Activated CD4-positive, alpha-beta T cell treated with anti-CD3 and anti-CD28 coated beads, Interleukin-2, amount 10 ng/mL, durations not matched to agents 24 days and 14 days (primary cell): ENCODE measurements at regions not wholly inside any gene's neighbourhood (a gene's known extent, or its start where the extent isn't known, plus 50 kb on each side); places are given as distances from the start of the nearest gene placed in this dataset.

ENCODE experiments used
- DNase-seq: peaks from one replicate; pipeline ENCODE4 v3.0.0; 2022
- H3K27ac Mint-ChIP-seq: one replicate; pipeline ENCODE4 v1.8.0; 2022; ENCODE audit warnings: mild to moderate bottlenecking, mixed read lengths
- H3K27me3 Mint-ChIP-seq: one replicate; pipeline ENCODE4 v1.8.0; 2022; ENCODE audit warnings: mixed read lengths
- H3K36me3 Mint-ChIP-seq: one replicate; pipeline ENCODE4 v1.8.0; 2022; ENCODE audit warnings: low read depth, mild to moderate bottlenecking, mixed read lengths
- H3K4me1 Mint-ChIP-seq: one replicate; pipeline ENCODE4 v1.8.0; 2021; ENCODE audit warnings: mixed read lengths
- H3K4me3 Mint-ChIP-seq: one replicate; pipeline ENCODE4 v1.8.0; 2022; ENCODE audit warnings: mild to moderate bottlenecking, moderate library complexity, mixed read lengths
- H3K9me3 Mint-ChIP-seq: one replicate; pipeline ENCODE4 v1.8.0; 2021; ENCODE audit warnings: mixed read lengths
- intact Hi-C: fragments of 100-400 bp; cut with micrococcal nuclease; formaldehyde crosslinking; loops from one replicate; pipeline ENCODE4 v1.15.1; 2023

- Mint-ChIP-seq H3K4me1 (no peaks in the 10 kb centered on the region), H3K4me3 (no peak overlapping the region), H3K36me3 (no peaks in the 10 kb centered on the region), H3K9me3 (no peaks in the 10 kb centered on the region), H3K27me3 (peaks cover 14% of the 10 kb centered on the region), H3K27ac (no peak overlapping the region)
- no peak for DNase-seq
- intact Hi-C loops, result no loop called here
Observed at GRCh38 chr13:26920614-26921355, 160.2 kb upstream of the GPR12 start.

- Mint-ChIP-seq H3K4me3 (no peak overlapping the region), H3K27ac (no peak overlapping the region), H3K4me1 (peaks cover 4% of the 10 kb centered on the region), H3K27me3 (peaks cover 9% of the 10 kb centered on the region), H3K36me3 (no peaks in the 10 kb centered on the region), H3K9me3 (no peaks in the 10 kb centered on the region)
- no peak for DNase-seq
- intact Hi-C loops, result no loop called here
Observed at GRCh38 chr13:26919732-26920131, 159.1 kb upstream of the GPR12 start.

- Mint-ChIP-seq H3K27me3 (peaks cover 10% of the 10 kb centered on the region), H3K9me3 (no peaks in the 10 kb centered on the region), H3K4me3 (no peak overlapping the region), H3K27ac (no peak overlapping the region), H3K36me3 (no peaks in the 10 kb centered on the region), H3K4me1 (peaks cover 6% of the 10 kb centered on the region)
- intact Hi-C loops, result no loop called here
- DNase-seq, result no peak
Observed at GRCh38 chr13:26919311-26919710, 158.7 kb upstream of the GPR12 start.

- Mint-ChIP-seq H3K9me3 (no peaks in the 10 kb centered on the region), H3K27ac (no peak overlapping the region), H3K4me1 (peaks cover 6% of the 10 kb centered on the region), H3K27me3 (peaks cover 3% of the 10 kb centered on the region), H3K4me3 (no peak overlapping the region), H3K36me3 (no peaks in the 10 kb centered on the region)
- intact Hi-C loops, result no loop called here
- no peak for DNase-seq
Observed at GRCh38 chr13:26914624-26915023, 154.0 kb upstream of the GPR12 start.

DNA sequence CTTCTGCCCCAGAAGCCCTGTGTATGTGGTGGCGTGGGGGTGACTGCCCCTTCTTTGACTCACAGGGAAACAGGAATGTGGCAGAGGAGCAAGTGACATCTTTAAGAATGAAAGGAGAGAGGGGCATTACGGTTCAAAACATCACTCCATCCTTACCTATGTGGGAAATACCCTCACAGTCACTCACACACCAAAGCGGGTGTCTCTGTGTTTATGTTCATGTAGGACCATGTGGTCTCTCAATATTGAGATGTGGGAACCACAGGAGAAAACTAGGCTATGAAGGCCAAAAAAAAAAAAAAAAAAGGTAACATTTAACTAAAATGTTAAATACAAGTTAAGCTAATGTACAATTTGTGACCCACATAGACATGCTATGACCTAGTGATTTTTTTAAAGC is 153.6 kb upstream of the GPR12 start:
- peaks cover 3% of the 10 kb centered on the region for H3K27me3 Mint-ChIP-seq
- DNase-seq, result no peak
- H3K9me3 Mint-ChIP-seq, result no peaks in the 10 kb centered on the region
- peaks cover 6% of the 10 kb centered on the region for H3K4me1 Mint-ChIP-seq
- H3K27ac Mint-ChIP-seq, result no peak overlapping the region
- intact Hi-C loops, result no loop called here
- no peak overlapping the region for H3K4me3 Mint-ChIP-seq
- no peaks in the 10 kb centered on the region for H3K36me3 Mint-ChIP-seq

DNA sequence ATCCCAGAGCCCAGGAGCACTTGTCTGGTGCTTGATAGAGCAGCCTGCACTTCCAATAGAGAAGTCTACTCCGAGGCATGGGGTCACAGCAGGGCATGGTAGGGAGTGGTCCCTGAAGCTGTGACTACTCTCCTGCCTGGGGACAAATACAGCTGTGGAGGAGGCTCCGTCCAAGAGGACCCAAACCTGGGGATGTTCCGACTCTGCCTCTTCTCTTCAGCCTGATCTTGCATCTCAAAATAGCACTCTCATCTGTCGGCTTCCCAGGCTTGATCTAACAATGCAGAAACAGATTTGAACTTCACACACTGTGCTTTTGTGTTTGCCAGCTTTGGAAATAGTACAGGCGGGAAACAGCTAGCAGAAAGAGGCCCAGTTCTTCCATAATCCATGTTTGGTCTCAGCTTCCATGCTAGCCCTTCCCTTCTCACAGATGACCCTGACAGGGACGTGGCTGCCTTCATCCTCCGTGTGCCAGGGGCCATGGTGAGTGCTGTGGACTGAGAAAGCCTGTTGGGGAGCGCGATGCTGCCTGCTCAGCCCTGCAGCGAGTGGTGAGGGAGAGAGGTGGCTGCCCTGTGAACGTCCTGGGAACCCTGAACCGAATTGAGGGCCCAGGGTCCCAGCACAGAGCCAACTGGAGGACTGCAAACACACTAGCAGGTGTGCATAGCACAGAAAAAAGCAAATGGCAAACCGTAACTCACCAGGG is 150.3 kb upstream of the GPR12 start:
- no peaks in the 10 kb centered on the region for H3K9me3 Mint-ChIP-seq
- H3K36me3 Mint-ChIP-seq, result no peaks in the 10 kb centered on the region
- H3K4me1 Mint-ChIP-seq, result peaks cover 6% of the 10 kb centered on the region
- H3K4me3 Mint-ChIP-seq, result no peak overlapping the region
- H3K27ac Mint-ChIP-seq, result no peak overlapping the region
- DNase-seq, result no peak
- H3K27me3 Mint-ChIP-seq, result peaks cover 4% of the 10 kb centered on the region
- intact Hi-C loops, result no loop called here

DNA sequence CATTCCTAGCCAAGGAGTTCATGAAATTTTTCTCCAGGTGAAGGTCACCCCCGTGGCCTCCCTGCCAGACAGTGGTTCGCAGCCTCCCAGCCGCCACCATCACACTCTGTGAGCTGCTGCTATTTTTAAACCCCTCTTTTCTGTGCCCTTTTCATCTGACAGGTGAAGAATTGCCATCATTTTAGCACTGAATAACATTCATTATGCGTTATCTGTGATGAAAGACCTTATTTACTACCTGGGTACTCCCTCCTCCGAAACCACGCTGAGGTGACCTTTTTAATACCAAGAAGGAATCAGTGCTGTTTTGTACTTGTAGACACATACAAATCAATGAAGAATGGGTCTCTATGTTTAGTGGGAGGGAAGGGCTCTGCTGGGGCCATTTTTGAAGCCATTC is 148.9 kb upstream of the GPR12 start:
- H3K27me3 Mint-ChIP-seq, result peaks cover 2% of the 10 kb centered on the region
- no peak for DNase-seq
- no peaks in the 10 kb centered on the region for H3K36me3 Mint-ChIP-seq
- no peaks in the 10 kb centered on the region for H3K9me3 Mint-ChIP-seq
- H3K27ac Mint-ChIP-seq, result no peak overlapping the region
- H3K4me1 Mint-ChIP-seq, result peaks cover under 1% of the 10 kb centered on the region
- intact Hi-C loops, result no loop called here
- H3K4me3 Mint-ChIP-seq, result no peak overlapping the region

DNA sequence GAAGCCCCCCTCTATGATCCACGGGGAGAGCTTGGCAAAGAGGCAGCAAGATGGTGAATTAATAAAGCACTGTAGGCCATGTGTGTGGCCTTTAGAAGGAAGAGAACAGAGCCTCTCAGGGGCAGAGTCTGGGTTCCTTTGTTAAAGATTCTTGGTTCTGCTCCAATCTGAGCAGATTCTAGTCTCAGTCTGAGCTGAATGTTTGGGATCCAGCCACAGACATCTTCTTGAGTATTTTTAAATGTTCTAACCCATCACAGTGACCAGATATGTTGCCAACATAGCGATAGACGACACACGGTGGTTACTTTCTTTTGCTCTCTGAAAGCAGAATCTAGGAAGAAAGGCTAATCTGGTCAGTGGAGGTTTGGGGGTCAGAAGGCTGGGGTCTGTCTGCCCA is 147.5 kb upstream of the GPR12 start:
- H3K9me3 Mint-ChIP-seq, result no peaks in the 10 kb centered on the region
- no peaks in the 10 kb centered on the region for H3K36me3 Mint-ChIP-seq
- H3K4me1 Mint-ChIP-seq, result no peaks in the 10 kb centered on the region
- no peak overlapping the region for H3K4me3 Mint-ChIP-seq
- intact Hi-C loops, result no loop called here
- H3K27me3 Mint-ChIP-seq, result peaks cover 2% of the 10 kb centered on the region
- DNase-seq, result no peak
- no peak overlapping the region for H3K27ac Mint-ChIP-seq

DNA sequence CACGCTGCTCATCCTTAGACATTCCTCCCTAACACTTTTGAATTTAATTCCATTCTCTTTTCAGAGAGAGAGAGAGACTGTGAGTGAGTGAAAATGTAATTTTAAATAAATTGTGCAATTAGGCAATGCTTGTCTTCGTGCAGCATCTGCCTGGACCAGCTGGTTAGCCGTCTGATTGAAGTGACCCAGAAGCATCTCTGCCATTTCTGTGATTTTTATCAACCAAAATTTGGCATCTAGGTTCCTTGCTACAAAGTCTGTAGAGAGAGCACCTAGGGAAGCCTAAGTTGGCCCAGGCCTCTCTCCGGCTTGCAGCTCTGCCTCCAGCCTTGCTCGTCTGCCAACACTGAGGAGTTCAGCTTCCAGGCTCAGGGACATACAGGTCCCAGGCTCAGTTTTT is 138.6 kb upstream of the GPR12 start:
- H3K27me3 Mint-ChIP-seq, result no peaks in the 10 kb centered on the region
- intact Hi-C loops, result no loop called here
- H3K4me1 Mint-ChIP-seq, result no peaks in the 10 kb centered on the region

DNA sequence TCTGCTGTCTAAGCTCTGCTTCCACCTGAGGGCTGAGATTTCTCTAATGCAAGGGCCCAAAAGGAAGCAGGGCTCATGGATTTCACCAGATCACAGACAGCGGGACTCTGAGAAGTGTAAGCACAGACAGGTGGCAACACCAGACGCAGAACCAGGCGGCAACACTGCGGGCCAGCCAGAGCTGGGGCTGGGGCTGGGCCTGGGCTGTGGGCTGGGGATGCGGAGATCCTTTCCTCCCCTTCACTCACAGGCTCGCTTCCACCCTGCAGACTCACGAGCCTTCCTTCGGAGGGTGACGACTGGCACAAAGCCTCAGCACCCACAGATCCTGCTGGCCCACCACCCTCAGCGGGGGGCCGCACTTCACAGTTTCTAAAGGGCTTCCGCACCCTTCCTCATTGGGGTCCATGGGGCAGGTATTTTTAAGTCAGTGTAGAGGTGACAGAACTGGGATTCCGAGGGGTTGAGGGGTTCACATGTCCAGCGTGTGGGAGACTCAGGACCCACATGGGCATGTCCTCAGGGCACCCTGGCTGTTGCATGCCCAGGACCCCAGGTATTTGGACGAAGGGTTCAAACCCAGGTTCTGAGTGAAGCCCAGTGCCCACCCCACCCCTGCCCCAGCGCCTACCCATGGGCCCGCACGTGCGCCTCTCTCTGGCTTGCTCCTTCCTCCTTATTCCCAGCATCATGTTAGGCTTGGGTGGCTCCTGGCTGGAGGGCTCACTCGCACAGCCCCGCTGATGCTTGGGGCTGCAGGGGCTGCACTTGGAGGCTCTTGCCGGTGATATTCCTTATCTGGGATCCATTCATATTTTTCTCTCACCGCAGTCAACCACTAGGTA is 137.3 kb upstream of the GPR12 start:
- intact Hi-C loops, result no loop called here
- no peaks in the 10 kb centered on the region for H3K36me3 Mint-ChIP-seq
- no peaks in the 10 kb centered on the region for H3K4me1 Mint-ChIP-seq
- no peak overlapping the region for H3K4me3 Mint-ChIP-seq
- H3K9me3 Mint-ChIP-seq, result no peaks in the 10 kb centered on the region
- H3K27ac Mint-ChIP-seq, result no peak overlapping the region
- DNase-seq, result no peak
- peaks cover 4% of the 10 kb centered on the region for H3K27me3 Mint-ChIP-seq

More for the DNA sequence above, 138.6 kb upstream of the GPR12 start:
- DNase-seq, result no peak
- no peaks in the 10 kb centered on the region for H3K36me3 Mint-ChIP-seq
- no peaks in the 10 kb centered on the region for H3K9me3 Mint-ChIP-seq
- H3K4me3 Mint-ChIP-seq, result no peak overlapping the region
- H3K27ac Mint-ChIP-seq, result no peak overlapping the region

- no peaks in the 10 kb centered on the region for H3K36me3 Mint-ChIP-seq
- H3K4me3 Mint-ChIP-seq, result no peak overlapping the region
- H3K4me1 Mint-ChIP-seq, result no peaks in the 10 kb centered on the region
- DNase-seq, result no peak
- H3K9me3 Mint-ChIP-seq, result no peaks in the 10 kb centered on the region
- intact Hi-C loops, result no loop called here
- H3K27ac Mint-ChIP-seq, result no peak overlapping the region
- peaks cover 4% of the 10 kb centered on the region for H3K27me3 Mint-ChIP-seq
Observed at GRCh38 chr13:26896986-26897668, 136.5 kb upstream of the GPR12 start.

DNA sequence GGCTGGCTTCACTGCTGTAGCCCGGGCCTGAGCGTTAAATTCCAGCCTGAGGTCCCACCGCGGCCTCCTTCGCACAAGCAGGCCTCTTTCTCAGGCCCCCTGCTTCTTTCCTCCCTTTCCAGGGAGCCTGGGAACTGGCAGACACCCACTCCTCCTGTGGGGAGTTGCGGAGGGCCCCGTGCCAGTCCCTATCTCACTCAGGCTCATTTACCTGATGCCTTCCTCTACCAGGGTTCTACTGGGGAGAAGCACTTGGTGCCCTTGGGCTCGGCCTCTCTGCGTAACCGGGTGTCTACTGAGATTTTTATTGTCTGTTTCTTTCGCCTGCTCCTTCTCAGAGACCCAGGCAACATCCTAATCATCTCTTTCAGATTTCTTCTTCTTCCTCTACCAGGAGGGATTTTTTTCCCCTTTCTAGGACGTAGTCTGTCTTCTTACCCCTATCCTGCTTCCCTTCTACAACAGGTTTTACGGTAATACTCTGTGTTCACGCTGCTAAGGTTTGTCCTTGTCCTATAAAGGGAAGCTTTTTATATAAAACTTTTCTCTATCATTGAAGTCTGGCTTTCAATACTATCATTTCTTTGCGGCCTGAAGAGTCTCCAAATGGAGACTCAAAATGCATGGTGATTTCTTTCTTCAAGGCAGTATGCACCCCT is 135.4 kb upstream of the GPR12 start:
- Mint-ChIP-seq H3K9me3 (no peaks in the 10 kb centered on the region), H3K27me3 (peaks cover 4% of the 10 kb centered on the region), H3K27ac (no peak overlapping the region), H3K4me1 (no peaks in the 10 kb centered on the region), H3K4me3 (no peak overlapping the region), H3K36me3 (no peaks in the 10 kb centered on the region)
- no peak for DNase-seq
- intact Hi-C loops, result no loop called here

DNA sequence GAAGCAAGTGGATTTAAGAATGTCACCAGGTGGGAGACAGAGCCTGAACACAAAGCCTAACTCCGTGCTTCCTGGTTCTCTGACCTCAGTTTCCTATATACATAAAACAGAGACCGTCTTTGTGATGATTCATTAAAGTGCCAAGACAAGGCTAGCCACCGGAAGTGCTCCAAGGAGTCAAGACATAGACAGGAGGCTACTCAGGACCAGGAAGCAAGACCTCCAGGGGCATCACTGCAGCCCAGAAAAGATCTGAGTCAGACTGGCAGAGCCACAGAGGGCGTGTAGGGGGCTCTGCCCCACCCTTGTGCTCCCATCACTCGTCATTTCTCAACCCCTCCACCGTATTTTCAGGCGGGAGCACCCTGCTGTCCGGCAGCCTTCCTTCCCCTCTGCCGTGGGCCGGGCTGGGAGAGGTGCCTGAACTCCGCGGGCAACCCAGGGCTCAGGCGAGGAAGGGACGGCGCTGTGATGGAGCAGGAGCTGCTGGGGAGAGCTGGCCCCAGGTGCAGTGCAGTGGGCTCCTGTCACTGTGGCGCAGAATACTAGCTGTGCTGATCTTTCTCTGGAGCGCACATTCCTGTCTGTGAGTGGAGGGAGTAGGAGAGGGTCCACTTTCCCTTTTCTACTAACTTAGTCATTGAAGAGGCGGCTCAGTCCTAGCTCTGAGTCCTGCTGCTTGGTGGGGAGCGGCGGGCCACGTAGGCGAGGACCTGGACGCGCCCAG is 134.7 kb upstream of the GPR12 start:
- Mint-ChIP-seq H3K9me3 (no peaks in the 10 kb centered on the region), H3K4me1 (no peaks in the 10 kb centered on the region), H3K4me3 (no peak overlapping the region), H3K27ac (no peak overlapping the region), H3K36me3 (no peaks in the 10 kb centered on the region), H3K27me3 (peaks cover 7% of the 10 kb centered on the region)
- intact Hi-C loops, result no loop called here
- DNase-seq, result no peak
